ENCODE measurements at regions not wholly inside any gene's neighbourhood (a gene's known extent, or its start where the extent isn't known, plus 50 kb on each side); places are given as distances from the start of the nearest gene placed in this dataset.

DNA sequence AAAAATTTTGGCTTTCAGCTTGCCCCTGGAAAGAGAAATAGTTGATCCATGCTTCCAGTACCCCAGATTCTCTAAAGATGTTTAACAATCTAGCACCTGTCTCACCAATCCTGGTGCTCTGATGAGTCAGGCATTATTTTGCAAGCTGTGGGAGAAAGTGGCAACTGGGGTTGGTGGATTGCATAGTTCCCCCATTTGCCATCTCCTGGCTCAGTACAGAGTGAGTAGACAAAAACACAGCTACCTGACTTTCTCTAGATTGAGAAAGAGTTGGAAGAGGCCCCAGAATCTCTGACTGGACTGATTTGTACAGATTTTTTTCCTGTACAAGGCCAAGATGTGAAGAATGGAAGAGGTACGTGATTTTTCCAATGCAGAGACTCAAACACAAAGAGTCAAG lies 75.1 kb upstream of the NEGR1 start:
- Histone ChIP-seq H3K4me3 (replicated peaks; ENCODE audit: low read depth, low read length) (no peak overlapping the region), H3K27me3 (replicated peaks; ENCODE audit: control insufficient read depth, insufficient read depth, low read length) (no peaks in the 10 kb centered on the region), H3K36me3 (ENCODE audit: control insufficient read depth, insufficient read depth, low read length) (no peaks in the 10 kb centered on the region)
- TF ChIP-seq, protein P1, sequence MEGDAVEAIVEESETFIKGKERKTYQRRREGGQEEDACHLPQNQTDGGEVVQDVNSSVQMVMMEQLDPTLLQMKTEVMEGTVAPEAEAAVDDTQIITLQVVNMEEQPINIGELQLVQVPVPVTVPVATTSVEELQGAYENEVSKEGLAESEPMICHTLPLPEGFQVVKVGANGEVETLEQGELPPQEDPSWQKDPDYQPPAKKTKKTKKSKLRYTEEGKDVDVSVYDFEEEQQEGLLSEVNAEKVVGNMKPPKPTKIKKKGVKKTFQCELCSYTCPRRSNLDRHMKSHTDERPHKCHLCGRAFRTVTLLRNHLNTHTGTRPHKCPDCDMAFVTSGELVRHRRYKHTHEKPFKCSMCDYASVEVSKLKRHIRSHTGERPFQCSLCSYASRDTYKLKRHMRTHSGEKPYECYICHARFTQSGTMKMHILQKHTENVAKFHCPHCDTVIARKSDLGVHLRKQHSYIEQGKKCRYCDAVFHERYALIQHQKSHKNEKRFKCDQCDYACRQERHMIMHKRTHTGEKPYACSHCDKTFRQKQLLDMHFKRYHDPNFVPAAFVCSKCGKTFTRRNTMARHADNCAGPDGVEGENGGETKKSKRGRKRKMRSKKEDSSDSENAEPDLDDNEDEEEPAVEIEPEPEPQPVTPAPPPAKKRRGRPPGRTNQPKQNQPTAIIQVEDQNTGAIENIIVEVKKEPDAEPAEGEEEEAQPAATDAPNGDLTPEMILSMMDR (IDR thresholded peaks at IDR 0.05; ENCODE audit: insufficient read depth, low read length, poor library complexity, severe bottlenecking): no peak
- DNase-seq (ENCODE audit: extremely low read depth, insufficient read length): no peak

DNA sequence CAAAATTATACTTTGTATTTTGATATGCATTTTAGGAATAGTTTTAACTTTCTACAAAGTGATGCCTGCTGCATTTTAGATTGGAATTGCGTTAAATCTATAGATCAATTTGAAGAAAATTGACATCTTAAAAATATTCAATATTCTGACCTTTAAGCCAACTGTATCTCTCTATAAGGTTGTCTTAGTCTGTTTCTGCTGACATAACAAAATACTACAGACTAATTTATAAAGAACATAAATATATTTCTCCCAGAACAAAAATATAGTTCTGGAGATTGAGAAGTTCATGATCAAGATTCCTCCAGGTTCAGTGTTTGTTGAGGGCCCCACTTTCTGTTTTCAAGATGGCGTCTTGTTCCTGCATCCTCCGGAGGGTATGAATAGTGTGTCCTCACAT lies 73.6 kb upstream of the NEGR1 start:
- Histone ChIP-seq H3K4me3 (replicated peaks; ENCODE audit: low read depth, low read length) (no peak overlapping the region), H3K27me3 (replicated peaks; ENCODE audit: control insufficient read depth, insufficient read depth, low read length) (no peaks in the 10 kb centered on the region), H3K36me3 (ENCODE audit: control insufficient read depth, insufficient read depth, low read length) (no peaks in the 10 kb centered on the region)
- no peak for DNase-seq (ENCODE audit: extremely low read depth, insufficient read length)
- TF ChIP-seq, protein P1 (IDR thresholded peaks at IDR 0.05; ENCODE audit: insufficient read depth, low read length, poor library complexity, severe bottlenecking): no peak

GRCh38 chr1:72341661-72342060 lies 59.3 kb upstream of the NEGR1 start:
- H3K27me3 ChIP-seq (replicated peaks; ENCODE audit: control insufficient read depth, insufficient read depth, low read length): no peaks in the 10 kb centered on the region
- DNase-seq (ENCODE audit: extremely low read depth, insufficient read length): no peak
- H3K4me3 ChIP-seq (replicated peaks; ENCODE audit: low read depth, low read length): no peak overlapping the region
- TF ChIP-seq, protein P1 (IDR thresholded peaks at IDR 0.05; ENCODE audit: insufficient read depth, low read length, poor library complexity, severe bottlenecking): no peak
- no peaks in the 10 kb centered on the region for H3K36me3 ChIP-seq (ENCODE audit: control insufficient read depth, insufficient read depth, low read length)

DNA sequence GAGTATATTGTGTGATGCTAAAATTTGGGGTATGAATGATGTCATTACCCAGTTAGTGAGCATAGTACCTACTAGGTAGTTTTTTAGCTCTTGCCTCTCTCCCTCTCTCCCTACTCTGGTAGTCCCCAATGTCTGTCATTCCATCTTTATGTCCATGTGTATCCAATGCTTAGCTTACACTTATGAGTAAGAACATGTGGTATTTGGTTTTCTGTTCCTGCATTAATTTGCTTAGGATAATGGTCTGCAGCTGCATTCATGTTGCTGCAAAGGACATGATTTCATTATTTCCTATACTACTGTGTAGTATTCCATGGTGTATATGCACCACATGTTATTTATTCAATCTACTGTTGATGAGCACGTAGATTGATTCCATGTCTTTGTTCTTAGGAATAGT lies 54.4 kb upstream of the NEGR1 start:
- Histone ChIP-seq H3K27me3 (replicated peaks; ENCODE audit: control insufficient read depth, insufficient read depth, low read length) (no peaks in the 10 kb centered on the region), H3K4me3 (replicated peaks; ENCODE audit: low read depth, low read length) (no peak overlapping the region), H3K36me3 (ENCODE audit: control insufficient read depth, insufficient read depth, low read length) (no peaks in the 10 kb centered on the region)
- DNase-seq (ENCODE audit: extremely low read depth, insufficient read length): no peak
- TF ChIP-seq, protein P1 (IDR thresholded peaks at IDR 0.05; ENCODE audit: insufficient read depth, low read length, poor library complexity, severe bottlenecking): no peak
